Neural progenitor cell (in vitro differentiated cells): ENCODE measurements at regions not wholly inside any gene's neighbourhood (a gene's known extent, or its start where the extent isn't known, plus 50 kb on each side); places are given as distances from the start of the nearest gene placed in this dataset.

Experiments used
- EZH2 ChIP-seq: fragments of 200-600 bp; sonication (generic); IDR thresholded peaks from 2 replicates; pipeline ENCODE4 v1.6.1; 2017; ENCODE audit warnings: antibody characterized with exemption, mild to moderate bottlenecking, moderate library complexity
- EZH2phosphoT487 ChIP-seq: fragments of 200-600 bp; sonication (generic); IDR thresholded peaks from 2 replicates; pipeline ENCODE4 v1.6.1; 2017; ENCODE audit warnings: antibody characterized with exemption
- TF ChIP-seq, protein P1 (sequence below): fragments of 200-600 bp; sonication (generic); IDR thresholded peaks from 2 replicates; pipeline ENCODE4 v1.5.1; 2017; ENCODE audit warnings: antibody characterized with exemption, mild to moderate bottlenecking

DNA sequence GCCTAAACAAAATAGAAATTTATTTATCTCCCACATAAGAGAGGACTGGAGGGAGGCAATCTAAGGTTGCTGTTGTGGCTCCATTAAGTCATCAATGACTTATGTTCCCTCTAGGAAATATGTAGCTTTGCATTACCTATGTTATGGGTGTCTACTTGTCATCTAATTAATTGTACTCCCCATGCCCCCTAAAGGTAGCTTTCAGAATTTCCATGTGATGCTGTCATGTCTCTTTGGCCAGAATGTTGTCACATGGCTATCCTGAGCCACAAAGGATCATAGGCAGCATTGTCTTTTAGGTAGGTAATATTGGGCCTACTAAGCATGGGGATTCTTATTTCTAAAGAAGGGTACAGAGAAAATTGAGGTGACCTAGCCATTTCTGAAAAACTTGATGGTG is 935.6 kb upstream of the FANCL start:
- TF ChIP-seq, protein P1, sequence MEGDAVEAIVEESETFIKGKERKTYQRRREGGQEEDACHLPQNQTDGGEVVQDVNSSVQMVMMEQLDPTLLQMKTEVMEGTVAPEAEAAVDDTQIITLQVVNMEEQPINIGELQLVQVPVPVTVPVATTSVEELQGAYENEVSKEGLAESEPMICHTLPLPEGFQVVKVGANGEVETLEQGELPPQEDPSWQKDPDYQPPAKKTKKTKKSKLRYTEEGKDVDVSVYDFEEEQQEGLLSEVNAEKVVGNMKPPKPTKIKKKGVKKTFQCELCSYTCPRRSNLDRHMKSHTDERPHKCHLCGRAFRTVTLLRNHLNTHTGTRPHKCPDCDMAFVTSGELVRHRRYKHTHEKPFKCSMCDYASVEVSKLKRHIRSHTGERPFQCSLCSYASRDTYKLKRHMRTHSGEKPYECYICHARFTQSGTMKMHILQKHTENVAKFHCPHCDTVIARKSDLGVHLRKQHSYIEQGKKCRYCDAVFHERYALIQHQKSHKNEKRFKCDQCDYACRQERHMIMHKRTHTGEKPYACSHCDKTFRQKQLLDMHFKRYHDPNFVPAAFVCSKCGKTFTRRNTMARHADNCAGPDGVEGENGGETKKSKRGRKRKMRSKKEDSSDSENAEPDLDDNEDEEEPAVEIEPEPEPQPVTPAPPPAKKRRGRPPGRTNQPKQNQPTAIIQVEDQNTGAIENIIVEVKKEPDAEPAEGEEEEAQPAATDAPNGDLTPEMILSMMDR = no peak
- TF ChIP-seq EZH2 = no peak
- TF ChIP-seq EZH2phosphoT487 = no peak
